ENCODE measurements at regions not wholly inside any gene's neighbourhood (a gene's known extent, or its start where the extent isn't known, plus 50 kb on each side); places are given as distances from the start of the nearest gene placed in this dataset.

DNA sequence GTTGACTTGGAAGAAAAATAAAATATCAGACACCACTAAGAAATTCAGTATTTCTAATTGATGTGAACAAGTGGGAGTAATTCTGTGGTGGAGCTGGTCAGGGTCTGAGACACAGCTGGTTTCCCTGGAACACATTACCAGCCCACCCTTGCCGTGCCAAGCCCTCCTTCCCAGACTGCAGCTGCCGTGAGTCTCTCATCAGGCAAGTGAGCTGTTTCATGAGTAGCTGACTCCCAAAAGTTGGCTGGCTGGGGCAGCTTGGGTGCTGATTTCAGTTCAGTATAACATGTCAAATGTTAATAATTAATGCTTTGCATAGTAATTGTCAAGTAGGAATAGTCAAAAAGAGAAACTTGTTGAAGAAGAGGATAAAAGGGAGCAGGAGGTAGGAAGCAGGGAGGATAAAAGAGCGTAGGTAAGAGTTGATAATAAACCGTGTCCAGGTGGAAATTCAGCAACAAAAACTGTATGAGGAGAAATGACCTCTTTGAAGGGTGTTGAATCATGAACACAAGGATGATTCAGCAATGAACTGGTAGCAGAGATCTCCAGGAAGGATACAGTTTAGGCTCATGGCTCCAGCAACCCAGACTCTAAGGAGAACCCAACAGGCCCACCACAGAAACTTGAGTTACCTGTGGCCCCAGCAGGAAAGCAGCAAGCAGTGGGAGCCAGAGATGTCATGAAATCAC is 110.9 kb upstream of the SSTR4 start:
- peaks cover 9% of the 10 kb centered on the region for H3K27me3 ChIP-seq (ENCODE audit: control insufficient read depth, insufficient read depth, low read length)
- H3K4me3 ChIP-seq (ENCODE audit: insufficient read depth, low read depth, low read length) = no peak overlapping the region
- H4K5ac ChIP-seq (ENCODE audit: low read depth, low read length) = no peak overlapping the region
- WGBS, 2 experiments (ENCODE audit: extremely low coverage in 2 of 2, insufficient read length in 1 of 2) = 51% methylated on average over 2 of the region's 4 CpGs; no CpG with 5 or more reads in 1 of the 2 experiments
- H4K91ac ChIP-seq (ENCODE audit: insufficient read depth, low read depth, low read length) = no peak overlapping the region
- TF ChIP-seq CEBPB (IDR thresholded peaks at IDR 0.05; ENCODE audit: low read depth, low read length) (no peak), SMC3 (IDR thresholded peaks at IDR 0.05; ENCODE audit: low read depth, low read length) (no peak), POLR2A (IDR thresholded peaks at IDR 0.05; ENCODE audit: low read depth, low read length) (no peak)
- TF ChIP-seq, protein P1, sequence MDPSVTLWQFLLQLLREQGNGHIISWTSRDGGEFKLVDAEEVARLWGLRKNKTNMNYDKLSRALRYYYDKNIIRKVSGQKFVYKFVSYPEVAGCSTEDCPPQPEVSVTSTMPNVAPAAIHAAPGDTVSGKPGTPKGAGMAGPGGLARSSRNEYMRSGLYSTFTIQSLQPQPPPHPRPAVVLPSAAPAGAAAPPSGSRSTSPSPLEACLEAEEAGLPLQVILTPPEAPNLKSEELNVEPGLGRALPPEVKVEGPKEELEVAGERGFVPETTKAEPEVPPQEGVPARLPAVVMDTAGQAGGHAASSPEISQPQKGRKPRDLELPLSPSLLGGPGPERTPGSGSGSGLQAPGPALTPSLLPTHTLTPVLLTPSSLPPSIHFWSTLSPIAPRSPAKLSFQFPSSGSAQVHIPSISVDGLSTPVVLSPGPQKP (IDR thresholded peaks at IDR 0.05; ENCODE audit: borderline replicate concordance, low read depth, low read length) = no peak
- H3K9me3 ChIP-seq (ENCODE audit: control insufficient read depth, insufficient read depth, low read length) = no peaks in the 10 kb centered on the region
- no peak overlapping the region for H2BK120ac ChIP-seq (ENCODE audit: low read depth, low read length)
- no peak overlapping the region for H3K4ac ChIP-seq (ENCODE audit: low read depth, low read length)
- BruUV-seq (replicated peaks) = no TSS peak
- POLR2A ChIA-PET (ENCODE audit: unreplicated experiment) = no interaction called here
- in situ Hi-C loops (cut with MboI; ENCODE audit: low sequenced_read_pairs) (no loop called here), intact Hi-C loops (cut with micrococcal nuclease) (no loop called here), dilution Hi-C loops (cut with HindIII; ENCODE audit: low sequenced_read_pairs, unreplicated experiment) (no loop called here)
- no peak overlapping the region for H2AFZ ChIP-seq (replicated peaks; ENCODE audit: low read length, poor library complexity)
- CTCF ChIA-PET = no interaction called here
- H3K27ac ChIP-seq (ENCODE audit: insufficient read depth, low read length) = no peak overlapping the region
- H2BK5ac ChIP-seq (ENCODE audit: low read depth, low read length, poor library complexity, severe bottlenecking) = no peak overlapping the region
- no peak overlapping the region for H3K9ac ChIP-seq (ENCODE audit: low read depth, low read length)
- no peak overlapping the region for H2AK9ac ChIP-seq (replicated peaks; ENCODE audit: low read depth, low read length, poor library complexity)
- no peak overlapping the region for H2BK20ac ChIP-seq (ENCODE audit: low read depth, low read length)
- H3K79me1 ChIP-seq (ENCODE audit: low read depth in 1 of 2, low read length in 2 of 2) = no peaks in the 10 kb centered on the region
- H3K4me1 ChIP-seq (ENCODE audit: control insufficient read depth, insufficient read depth, low read length) = 0 out of 2 replicates have a peak, but pooled peaks cover 2% of the 10 kb centered on the region
- DNase-seq = no peak
- no peak overlapping the region for H3K56ac ChIP-seq (ENCODE audit: extremely low read depth, insufficient read depth, low read length)
- H3K14ac ChIP-seq (replicated peaks; ENCODE audit: low read depth, low read length) = no peak overlapping the region
- no peak overlapping the region for H4K8ac ChIP-seq (ENCODE audit: low read depth in 2 of 2, low read length in 2 of 2)
- no peak overlapping the region for H3K4me2 ChIP-seq (ENCODE audit: low read depth, low read length)
- no peak overlapping the region for H3K18ac ChIP-seq (ENCODE audit: low read depth, low read length)
- H2AK5ac ChIP-seq (ENCODE audit: low read depth, low read length) = no peak overlapping the region
- H3K9me1 ChIP-seq (ENCODE audit: insufficient read depth, low read length) = no peaks in the 10 kb centered on the region
- no peak overlapping the region for H2BK15ac ChIP-seq (ENCODE audit: low read depth, low read length)
- H3K23ac ChIP-seq (ENCODE audit: low read depth, low read length) = no peak overlapping the region
- no peak for ATAC-seq (ENCODE audit: low read depth)
- H3K36me3 ChIP-seq (ENCODE audit: control insufficient read depth, insufficient read depth, low read length) = no peaks in the 10 kb centered on the region
- H4K20me1 ChIP-seq (ENCODE audit: insufficient read depth, low read length) = no peaks in the 10 kb centered on the region
